ENCODE measurements at regions not wholly inside any gene's neighbourhood (a gene's known extent, or its start where the extent isn't known, plus 50 kb on each side); places are given as distances from the start of the nearest gene placed in this dataset.

DNA sequence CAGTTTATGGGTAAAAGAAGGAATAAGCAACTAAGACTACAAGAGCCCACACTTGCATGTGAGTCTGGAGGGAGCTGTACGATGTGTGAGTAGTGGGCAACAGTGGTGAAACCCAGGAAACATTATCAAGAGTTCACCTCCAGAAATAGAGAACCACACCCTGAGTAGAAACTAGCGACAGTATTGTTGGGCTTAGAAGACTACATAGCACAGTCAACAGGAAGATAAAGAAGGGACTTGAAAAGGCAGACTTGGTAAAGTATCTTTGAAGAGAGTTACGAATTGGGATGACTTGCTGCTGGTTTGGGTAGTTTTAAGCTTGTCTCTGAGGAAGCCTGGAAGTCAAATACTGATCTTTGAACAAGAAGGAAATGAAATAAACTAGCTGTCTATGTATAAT lies 223.2 kb upstream of the GNAI1 start:
- no peaks in the 10 kb centered on the region for H3K36me3 ChIP-seq
- DNase-seq (ENCODE audit: low spot score in 2 of 2): no peak
- intact Hi-C loops (cut with DNase I): no loop called here
- H3K4me1 ChIP-seq: no peaks in the 10 kb centered on the region
- H3K4me3 ChIP-seq: no peak overlapping the region
- no peak overlapping the region for H3K27ac ChIP-seq
- no peaks in the 10 kb centered on the region for H3K27me3 ChIP-seq
- no peaks in the 10 kb centered on the region for H3K9me3 ChIP-seq
- TF ChIP-seq, protein P1, sequence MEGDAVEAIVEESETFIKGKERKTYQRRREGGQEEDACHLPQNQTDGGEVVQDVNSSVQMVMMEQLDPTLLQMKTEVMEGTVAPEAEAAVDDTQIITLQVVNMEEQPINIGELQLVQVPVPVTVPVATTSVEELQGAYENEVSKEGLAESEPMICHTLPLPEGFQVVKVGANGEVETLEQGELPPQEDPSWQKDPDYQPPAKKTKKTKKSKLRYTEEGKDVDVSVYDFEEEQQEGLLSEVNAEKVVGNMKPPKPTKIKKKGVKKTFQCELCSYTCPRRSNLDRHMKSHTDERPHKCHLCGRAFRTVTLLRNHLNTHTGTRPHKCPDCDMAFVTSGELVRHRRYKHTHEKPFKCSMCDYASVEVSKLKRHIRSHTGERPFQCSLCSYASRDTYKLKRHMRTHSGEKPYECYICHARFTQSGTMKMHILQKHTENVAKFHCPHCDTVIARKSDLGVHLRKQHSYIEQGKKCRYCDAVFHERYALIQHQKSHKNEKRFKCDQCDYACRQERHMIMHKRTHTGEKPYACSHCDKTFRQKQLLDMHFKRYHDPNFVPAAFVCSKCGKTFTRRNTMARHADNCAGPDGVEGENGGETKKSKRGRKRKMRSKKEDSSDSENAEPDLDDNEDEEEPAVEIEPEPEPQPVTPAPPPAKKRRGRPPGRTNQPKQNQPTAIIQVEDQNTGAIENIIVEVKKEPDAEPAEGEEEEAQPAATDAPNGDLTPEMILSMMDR (IDR thresholded peaks at IDR 0.05): no peak

DNA sequence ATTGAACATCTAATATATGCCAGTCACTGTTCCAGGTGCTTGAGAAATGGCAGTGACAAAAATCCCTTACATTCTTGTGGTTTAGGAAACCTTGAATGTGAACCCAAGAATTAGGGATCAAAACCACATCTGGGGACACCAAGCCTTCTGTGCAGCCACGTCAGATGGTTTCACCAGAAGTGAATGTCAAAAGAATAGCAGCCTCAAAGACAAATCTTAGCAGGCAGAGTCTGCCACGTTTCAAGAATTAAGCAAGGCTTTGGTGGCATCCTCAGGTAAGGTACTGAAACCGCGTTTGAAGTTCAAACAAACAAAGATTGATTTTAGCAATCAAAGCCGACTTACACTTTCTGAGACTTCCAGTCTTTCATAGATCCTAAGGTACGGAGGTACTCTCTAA lies 225.5 kb upstream of the GNAI1 start:
- TF ChIP-seq, protein P1 (IDR thresholded peaks at IDR 0.05): no peak
- Histone ChIP-seq H3K4me3 (no peak overlapping the region), H3K36me3 (no peaks in the 10 kb centered on the region), H3K9me3 (no peaks in the 10 kb centered on the region), H3K27ac (no peak overlapping the region), H3K4me1 (no peaks in the 10 kb centered on the region), H3K27me3 (no peaks in the 10 kb centered on the region)
- no peak for DNase-seq (ENCODE audit: low spot score in 2 of 2)
- intact Hi-C loops (cut with DNase I): no loop called here

DNA sequence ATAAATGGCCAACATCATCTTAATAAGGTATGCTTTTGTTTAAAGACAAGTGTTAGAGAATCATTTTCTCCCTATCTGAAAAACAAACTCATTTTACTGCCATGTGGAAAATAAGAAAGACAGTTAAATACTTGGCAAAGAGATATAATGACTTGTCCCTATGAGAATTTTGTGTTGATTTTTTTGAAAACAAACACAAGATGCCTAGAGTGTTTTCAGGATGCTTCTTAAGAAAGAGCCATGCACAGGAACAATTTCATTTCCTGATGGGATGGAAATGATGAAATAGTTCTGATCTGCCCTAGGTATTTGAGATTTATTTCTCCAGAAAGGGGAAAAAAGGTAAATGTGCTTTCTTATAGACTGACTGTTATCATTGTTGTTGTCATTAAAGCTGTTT lies 237.5 kb upstream of the GNAI1 start:
- H3K4me3 ChIP-seq: no peak overlapping the region
- H3K9me3 ChIP-seq: peaks cover 0 to 3% of the 10 kb centered on the region in 2 donors
- intact Hi-C loops (cut with DNase I): no loop called here

DNA sequence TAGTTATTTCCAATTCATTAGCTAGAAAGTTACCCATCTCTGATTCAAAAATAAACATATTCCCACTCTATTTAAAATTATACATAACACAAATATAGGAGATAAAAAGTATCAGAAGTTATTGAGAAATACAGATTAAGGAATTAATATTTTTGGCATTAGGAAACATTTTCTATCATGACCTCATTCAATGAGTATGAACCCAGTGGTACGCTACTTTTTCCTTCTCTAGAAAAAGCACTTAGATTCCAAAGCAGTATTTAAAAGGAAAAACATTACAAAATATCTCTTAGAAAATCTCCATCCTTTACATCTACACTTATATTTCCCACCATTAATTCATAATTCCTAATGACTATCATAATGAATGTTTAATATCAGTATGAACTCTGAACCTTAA lies 240.6 kb upstream of the GNAI1 start:
- no peak overlapping the region for H3K4me3 ChIP-seq
- H3K9me3 ChIP-seq: no peaks in the 10 kb centered on the region
- H3K27ac ChIP-seq: no peak overlapping the region
- intact Hi-C loops (cut with DNase I): no loop called here
- TF ChIP-seq, protein P1 (IDR thresholded peaks at IDR 0.05): no peak
- H3K27me3 ChIP-seq: no peaks in the 10 kb centered on the region
- DNase-seq (ENCODE audit: low spot score in 2 of 2): no peak
- H3K36me3 ChIP-seq: no peaks in the 10 kb centered on the region
- no peaks in the 10 kb centered on the region for H3K4me1 ChIP-seq

More for the DNA sequence above, 237.5 kb upstream of the GNAI1 start:
- TF ChIP-seq, protein P1 (IDR thresholded peaks at IDR 0.05): no peak
- H3K27ac ChIP-seq: no peak overlapping the region
- H3K27me3 ChIP-seq: no peaks in the 10 kb centered on the region
- no peaks in the 10 kb centered on the region for H3K36me3 ChIP-seq
- no peaks in the 10 kb centered on the region for H3K4me1 ChIP-seq
- no peak for DNase-seq (ENCODE audit: low spot score in 2 of 2)

DNA sequence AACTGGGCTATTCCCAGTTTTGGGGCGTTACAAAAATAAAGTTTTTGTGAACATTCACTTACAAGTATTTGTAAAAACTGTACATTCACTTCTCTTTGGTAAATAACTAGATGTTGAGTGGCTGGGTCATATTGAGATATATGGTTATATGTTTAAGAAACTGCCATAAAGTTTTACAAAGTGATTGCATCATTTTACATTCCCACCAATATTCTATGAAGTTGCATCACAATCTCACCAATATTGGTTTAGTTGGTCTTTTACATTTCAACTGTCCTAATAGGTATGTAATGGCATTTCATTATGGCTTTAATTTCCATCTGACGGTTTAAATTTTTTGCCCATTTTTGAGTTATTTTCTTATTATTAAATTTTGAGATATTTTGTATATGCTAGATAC lies 251.7 kb upstream of the GNAI1 start:
- Histone ChIP-seq H3K36me3 (no peaks in the 10 kb centered on the region), H3K4me1 (no peaks in the 10 kb centered on the region), H3K27me3 (no peaks in the 10 kb centered on the region), H3K27ac (no peak overlapping the region), H3K4me3 (no peak overlapping the region), H3K9me3 (no peaks in the 10 kb centered on the region)
- TF ChIP-seq, protein P1 (IDR thresholded peaks at IDR 0.05): no peak
- intact Hi-C loops (cut with DNase I): no loop called here
- DNase-seq (ENCODE audit: low spot score in 2 of 2): no peak

DNA sequence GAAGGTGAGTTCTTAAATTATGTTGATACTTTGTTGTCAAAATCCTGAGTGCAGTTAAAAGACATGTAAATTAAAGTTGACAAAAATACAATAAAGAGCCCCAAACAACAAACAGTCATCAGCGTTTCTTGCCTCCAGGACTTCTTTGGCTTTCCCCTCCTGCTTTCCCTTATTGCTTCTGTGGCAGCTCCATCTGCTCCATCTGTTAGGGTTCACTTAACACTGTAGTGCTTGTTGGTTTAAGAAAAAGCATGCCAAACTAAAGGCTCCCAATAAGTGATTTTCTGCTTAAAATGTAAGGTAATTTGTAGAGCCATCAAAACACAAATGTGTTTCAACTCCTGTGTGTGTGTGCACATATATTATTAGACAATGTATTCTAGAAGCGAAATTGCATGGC lies 254.3 kb upstream of the GNAI1 start:
- TF ChIP-seq, protein P1 (IDR thresholded peaks at IDR 0.05): no peak
- H3K36me3 ChIP-seq: no peaks in the 10 kb centered on the region
- no peak overlapping the region for H3K4me3 ChIP-seq
- DNase-seq (ENCODE audit: low spot score in 2 of 2): no peak
- H3K4me1 ChIP-seq: no peaks in the 10 kb centered on the region
- no peaks in the 10 kb centered on the region for H3K27me3 ChIP-seq
- no peaks in the 10 kb centered on the region for H3K9me3 ChIP-seq
- intact Hi-C loops (cut with DNase I): no loop called here
- no peak overlapping the region for H3K27ac ChIP-seq

Measured in ascending aorta (tissue), 2 donors.